CD14-positive monocyte (primary cell): ENCODE measurements at regions not wholly inside any gene's neighbourhood (a gene's known extent, or its start where the extent isn't known, plus 50 kb on each side); places are given as distances from the start of the nearest gene placed in this dataset.
"Not testable (repeated sequence)": the region's sequence is repeated elsewhere in the genome, so short reads cannot be mapped to it uniquely, and the experiment has no call there.

ENCODE experiments used
- DNase-seq, 3 donors: peaks; one replicate each; pipeline ENCODE4 v3.0.0-alpha.2; 2011 to 2022
- H2AFZ ChIP-seq: 2 replicates; pipeline ENCODE4 v1.6.0; 2012; ENCODE audit warnings: mild to moderate bottlenecking, low read depth, low read length, inconsistent platforms; ENCODE audit not compliant: insufficient read depth, poor library complexity, severe bottlenecking
- H3K27ac ChIP-seq, 2 donors: 1 replicate in 1 of 2; 2 replicates in 1 of 2; pipeline ENCODE4 v1.5.1; 2012 to 2013; ENCODE audit warnings: low read length in 2 of 2, control low read depth in 1 of 2, inconsistent platforms in 1 of 2, low read depth in 1 of 2, mild to moderate bottlenecking in 1 of 2
- H3K27me3 ChIP-seq, 2 donors: one replicate each; pipeline versions ENCODE4 v1.6.0 to v1.6.1; 2011 to 2013; ENCODE audit warnings: low read length in 2 of 2; ENCODE audit not compliant: control insufficient read depth in 2 of 2, insufficient read depth in 2 of 2
- H3K36me3 ChIP-seq, 2 donors: replicated peaks in 1 of 2; 1 replicate in 1 of 2; 2 replicates in 1 of 2; pipeline versions ENCODE4 v1.5.1 to v1.6.1; 2012 to 2013; ENCODE audit warnings: low read length in 2 of 2, control low read depth in 1 of 2, inconsistent platforms in 1 of 2, mild to moderate bottlenecking in 1 of 2; ENCODE audit not compliant: insufficient read depth in 2 of 2, control insufficient read depth in 1 of 2
- H3K4me1 ChIP-seq, 2 donors: 1 replicate in 1 of 2; 2 replicates in 1 of 2; pipeline versions ENCODE4 v1.5.1 to v1.6.1; 2012 to 2013; ENCODE audit warnings: low read length in 2 of 2, control low read depth in 1 of 2, inconsistent platforms in 1 of 2, mild to moderate bottlenecking in 1 of 2, moderate library complexity in 1 of 2; ENCODE audit not compliant: insufficient read depth in 2 of 2, control insufficient read depth in 1 of 2
- H3K4me2 ChIP-seq: replicated peaks from 2 replicates; pipeline ENCODE3; 2012; ENCODE audit warnings: low read length, moderate library complexity, mild to moderate bottlenecking; ENCODE audit not compliant: poor library complexity, severe bottlenecking; ENCODE audit errors: extremely low read depth
- H3K4me3 ChIP-seq, 3 experiments: fragments of 200-600 bp in 1 of 3; sonication (generic) in 1 of 3; replicated peaks in 1 of 3; 1 replicate in 2 of 3; 2 replicates in 1 of 3; pipeline ENCODE4 v1.5.1; 2011 to 2013; ENCODE audit warnings: low read length in 3 of 3, mild to moderate bottlenecking in 3 of 3, control low read depth in 2 of 3, low read depth in 2 of 3, inconsistent platforms in 1 of 3, moderate library complexity in 1 of 3
- H3K79me2 ChIP-seq: 2 replicates; pipeline ENCODE4 v1.6.0; 2012; ENCODE audit warnings: mild to moderate bottlenecking, control low read depth, inconsistent platforms, low read length, moderate library complexity; ENCODE audit not compliant: insufficient read depth
- H3K9ac ChIP-seq: 2 replicates; pipeline ENCODE4 v1.6.0; 2017; ENCODE audit warnings: low read length, mild to moderate bottlenecking; ENCODE audit not compliant: insufficient read depth, poor library complexity, severe bottlenecking
- H3K9me3 ChIP-seq, 2 donors: replicated peaks in 1 of 2; 1 replicate in 1 of 2; 2 replicates in 1 of 2; pipeline versions ENCODE4 v1.5.1 to v1.6.1; 2012 to 2013; ENCODE audit warnings: low read length in 2 of 2, control low read depth in 1 of 2; ENCODE audit not compliant: control insufficient read depth in 1 of 2, insufficient read depth in 1 of 2
- H4K20me1 ChIP-seq: 2 replicates; pipeline ENCODE4 v1.6.0; 2012; ENCODE audit warnings: mild to moderate bottlenecking, low read length, control low read depth, moderate library complexity; ENCODE audit not compliant: insufficient read depth
- H3K27ac Mint-ChIP-seq, 7 donors: one replicate each; pipeline ENCODE4 v1.8.0; 2020; ENCODE audit warnings: mild to moderate bottlenecking in 7 of 7, mixed read lengths in 7 of 7, moderate library complexity in 6 of 7, inconsistent platforms in 2 of 7
- H3K27me3 Mint-ChIP-seq, 3 donors: one replicate each; pipeline ENCODE4 v1.8.0; 2021 to 2022; ENCODE audit warnings: low read depth in 3 of 3, mild to moderate bottlenecking in 3 of 3, mixed read lengths in 3 of 3, moderate library complexity in 3 of 3, inconsistent platforms in 1 of 3
- H3K36me3 Mint-ChIP-seq, 2 donors: one replicate each; pipeline ENCODE4 v1.8.0; 2020; ENCODE audit warnings: mixed read lengths in 2 of 2, inconsistent platforms in 1 of 2, mild to moderate bottlenecking in 1 of 2
- H3K4me1 Mint-ChIP-seq: one replicate; pipeline ENCODE4 v1.8.0; 2020; ENCODE audit warnings: mild to moderate bottlenecking, mixed read lengths
- H3K4me3 Mint-ChIP-seq, 2 donors: one replicate each; pipeline ENCODE4 v1.8.0; 2020; ENCODE audit warnings: mild to moderate bottlenecking in 2 of 2, mixed read lengths in 2 of 2, moderate library complexity in 1 of 2
- H3K9me3 Mint-ChIP-seq, 7 donors: one replicate each; pipeline ENCODE4 v1.8.0; 2020 to 2022; ENCODE audit warnings: mixed read lengths in 7 of 7, mild to moderate bottlenecking in 6 of 7, moderate library complexity in 6 of 7, inconsistent platforms in 2 of 7
- WGBS: methylation state at CpG from one replicate; pipeline ENCODE4 v1.1.5; 2013; ENCODE audit warnings: missing lambda C conversion rate; ENCODE audit not compliant: insufficient coverage; 5-methylcytosine and 5-hydroxymethylcytosine counted together
- intact Hi-C, 2 donors: fragments of 100-400 bp; cut with micrococcal nuclease; formaldehyde crosslinking; loops; one replicate each; pipeline versions ENCODE4 v1.15.0 to v1.15.1; 2023

DNA sequence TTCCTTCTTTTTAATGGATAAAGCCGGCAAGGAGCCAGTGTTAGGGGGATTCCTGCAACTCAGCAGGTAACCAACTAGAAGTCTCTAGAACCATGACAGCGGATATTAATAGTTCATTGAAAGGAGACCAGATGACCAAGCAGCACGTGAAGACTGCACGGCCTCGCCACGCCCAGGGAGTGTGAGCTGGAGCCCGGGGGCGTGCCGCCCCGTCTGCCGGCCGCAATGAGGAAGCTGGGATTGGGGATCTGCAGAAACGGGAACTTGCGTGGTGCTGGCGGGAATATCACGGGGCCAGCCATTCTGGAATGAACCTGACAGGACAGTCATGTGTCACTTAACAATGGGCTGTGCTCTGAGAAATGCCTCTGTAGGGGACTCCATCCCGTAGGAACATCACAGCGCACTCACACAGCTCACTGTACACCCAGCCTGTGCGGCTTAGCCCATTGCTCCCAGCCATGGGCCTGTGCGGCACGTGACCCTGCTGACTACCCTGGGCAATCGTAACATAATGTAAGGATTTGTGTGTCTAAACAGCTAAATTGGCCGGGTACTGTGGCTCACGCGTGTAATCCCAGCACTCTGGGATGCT lies 4092.8 kb upstream of the TPTE start:
- H3K4me1 Mint-ChIP-seq, H3K9me3 ChIP-seq, H3K4me1 ChIP-seq, H3K79me2 ChIP-seq, H3K27me3 Mint-ChIP-seq, H3K27me3 ChIP-seq, H3K36me3 ChIP-seq, H3K36me3 Mint-ChIP-seq, H2AFZ ChIP-seq, H3K4me2 ChIP-seq, DNase-seq, H3K4me3 ChIP-seq, H3K9me3 Mint-ChIP-seq, intact Hi-C loops, H4K20me1 ChIP-seq, H3K9ac ChIP-seq, H3K4me3 Mint-ChIP-seq: not testable (repeated sequence)
- peak overlapping the region in 5 of 7 donors; percentile 60 to 83 (median 82) for H3K27ac Mint-ChIP-seq
- no CpG with 5 or more reads among the region's 25 CpGs for WGBS
- peak overlapping the region in 1 of 2 donors; percentile 44 for H3K27ac ChIP-seq

DNA sequence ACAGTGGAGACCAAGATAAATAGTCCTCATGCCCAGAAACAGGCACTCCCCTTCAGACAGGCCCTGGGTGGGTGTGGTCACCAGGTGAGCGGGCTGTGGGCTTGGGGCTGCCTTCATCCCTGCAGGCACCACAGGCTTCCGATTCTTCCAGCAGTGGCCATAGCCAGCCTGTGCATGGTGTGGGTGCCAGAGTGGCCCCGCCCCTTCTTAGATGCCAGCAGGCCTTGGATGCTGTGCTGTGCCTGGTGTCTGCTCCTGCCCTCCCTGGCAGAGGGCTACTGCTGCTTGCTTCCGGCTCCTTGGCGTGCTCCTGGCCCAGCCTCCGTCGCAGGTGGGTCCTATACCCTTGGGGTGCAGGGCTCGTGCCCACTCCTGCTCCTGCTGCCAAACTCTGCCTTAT lies 4091.5 kb upstream of the TPTE start:
- intact Hi-C loops, H3K9ac ChIP-seq, H3K4me3 Mint-ChIP-seq, H3K27me3 ChIP-seq, DNase-seq, H3K27me3 Mint-ChIP-seq, H3K4me2 ChIP-seq, H3K9me3 ChIP-seq, H3K4me1 Mint-ChIP-seq, H3K79me2 ChIP-seq, H4K20me1 ChIP-seq, H3K9me3 Mint-ChIP-seq, H3K27ac Mint-ChIP-seq, H3K36me3 Mint-ChIP-seq, H3K36me3 ChIP-seq, H2AFZ ChIP-seq, H3K4me3 ChIP-seq, H3K4me1 ChIP-seq, H3K27ac ChIP-seq: not testable (repeated sequence)
- no CpG with 5 or more reads among the region's 8 CpGs for WGBS

DNA sequence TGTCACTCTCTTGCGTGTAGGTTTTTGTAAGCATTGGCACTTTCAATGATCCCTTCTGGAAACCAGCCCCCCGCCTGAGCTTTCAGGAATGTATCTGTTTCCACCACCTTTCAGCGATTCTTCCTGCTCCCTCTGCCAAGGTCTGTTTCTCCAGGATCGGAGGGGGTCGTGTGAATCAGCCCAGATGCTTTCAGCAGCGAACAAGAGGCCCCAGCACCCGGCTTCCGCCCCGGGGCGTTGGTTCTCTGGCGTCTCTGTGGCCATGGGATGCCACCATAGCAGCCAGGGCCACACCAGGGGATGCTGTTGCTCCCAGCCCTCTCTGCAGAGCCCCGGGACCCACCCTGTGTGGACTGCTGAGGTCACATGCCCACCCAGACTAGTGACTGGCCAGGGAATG lies 4088.2 kb upstream of the TPTE start:
- WGBS: no CpG with 5 or more reads among the region's 12 CpGs

DNA sequence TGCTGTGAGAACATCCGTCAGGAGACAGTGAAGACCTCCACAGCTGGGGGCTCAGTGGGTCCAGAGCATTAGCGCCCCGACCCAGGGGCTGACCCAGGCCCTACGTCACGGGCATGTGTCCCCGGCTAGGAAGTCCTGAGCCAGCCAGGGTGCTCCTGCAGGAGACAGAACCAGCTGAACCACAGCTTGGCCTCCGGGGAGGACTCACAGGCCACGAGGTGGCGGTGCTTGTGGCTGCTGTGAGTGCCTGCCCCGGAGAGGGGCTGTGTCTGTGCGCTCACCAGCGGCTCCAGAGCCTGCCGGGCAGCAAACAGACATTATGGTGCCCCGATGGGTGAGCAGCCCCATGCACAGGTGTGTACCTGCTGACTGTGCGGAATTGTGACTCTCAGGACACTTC lies 4085.2 kb upstream of the TPTE start:
- H3K79me2 ChIP-seq, H3K27ac Mint-ChIP-seq, H3K4me3 Mint-ChIP-seq, H3K4me1 ChIP-seq, H3K27me3 ChIP-seq, H3K27ac ChIP-seq, H3K9ac ChIP-seq, H3K9me3 Mint-ChIP-seq, H3K4me1 Mint-ChIP-seq, H3K4me3 ChIP-seq, H2AFZ ChIP-seq, H3K36me3 Mint-ChIP-seq, H3K9me3 ChIP-seq, intact Hi-C loops, H3K36me3 ChIP-seq, H3K4me2 ChIP-seq, H4K20me1 ChIP-seq, DNase-seq, H3K27me3 Mint-ChIP-seq: not testable (repeated sequence)
- WGBS: no CpG with 5 or more reads among the region's 15 CpGs

More for the DNA sequence above, 4088.2 kb upstream of the TPTE start:
- H3K9ac ChIP-seq, DNase-seq, H3K9me3 ChIP-seq, H3K4me1 Mint-ChIP-seq, H3K4me2 ChIP-seq, H2AFZ ChIP-seq, H3K4me3 ChIP-seq, H3K36me3 Mint-ChIP-seq, intact Hi-C loops, H3K4me3 Mint-ChIP-seq, H3K79me2 ChIP-seq, H3K27ac Mint-ChIP-seq, H3K4me1 ChIP-seq, H3K36me3 ChIP-seq, H3K9me3 Mint-ChIP-seq, H3K27ac ChIP-seq, H4K20me1 ChIP-seq, H3K27me3 Mint-ChIP-seq, H3K27me3 ChIP-seq: not testable (repeated sequence)
